Activated CD4-positive, alpha-beta T cell treated with anti-CD3 and anti-CD28 coated beads, Interleukin-2, amount 10 ng/mL, durations not matched to agents 24 days and 14 days (primary cell): ENCODE measurements at regions not wholly inside any gene's neighbourhood (a gene's known extent, or its start where the extent isn't known, plus 50 kb on each side); places are given as distances from the start of the nearest gene placed in this dataset.

ENCODE experiments used
- DNase-seq: peaks from one replicate; pipeline ENCODE4 v3.0.0; 2022
- H3K27ac Mint-ChIP-seq: one replicate; pipeline ENCODE4 v1.8.0; 2022; ENCODE audit warnings: mild to moderate bottlenecking, mixed read lengths
- H3K27me3 Mint-ChIP-seq: one replicate; pipeline ENCODE4 v1.8.0; 2022; ENCODE audit warnings: mixed read lengths
- H3K36me3 Mint-ChIP-seq: one replicate; pipeline ENCODE4 v1.8.0; 2022; ENCODE audit warnings: low read depth, mild to moderate bottlenecking, mixed read lengths
- H3K4me1 Mint-ChIP-seq: one replicate; pipeline ENCODE4 v1.8.0; 2021; ENCODE audit warnings: mixed read lengths
- H3K4me3 Mint-ChIP-seq: one replicate; pipeline ENCODE4 v1.8.0; 2022; ENCODE audit warnings: mild to moderate bottlenecking, moderate library complexity, mixed read lengths
- H3K9me3 Mint-ChIP-seq: one replicate; pipeline ENCODE4 v1.8.0; 2021; ENCODE audit warnings: mixed read lengths
- intact Hi-C: fragments of 100-400 bp; cut with micrococcal nuclease; formaldehyde crosslinking; loops from one replicate; pipeline ENCODE4 v1.15.1; 2023

DNA sequence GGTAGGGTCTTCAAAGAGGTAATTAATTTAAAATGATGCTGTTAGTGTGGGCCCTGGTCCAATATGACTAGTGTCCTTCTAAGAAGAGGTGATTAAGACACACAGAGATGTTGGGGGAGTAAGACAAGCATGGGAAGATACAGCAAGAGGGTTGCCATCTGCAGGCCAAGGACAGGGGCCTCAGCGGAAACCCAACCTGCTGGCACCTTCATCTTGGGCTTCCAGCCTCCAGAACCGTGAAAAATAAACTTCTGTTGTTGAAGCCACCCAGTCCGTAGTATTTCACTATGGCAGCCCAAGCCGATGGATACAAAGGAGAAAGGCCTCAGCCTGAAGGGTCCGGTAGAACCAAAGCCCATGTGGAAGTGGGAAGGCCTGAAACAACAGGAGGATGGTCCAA lies 161.7 kb upstream of the UBE2E1 start:
- Mint-ChIP-seq H3K36me3 (no peaks in the 10 kb centered on the region), H3K4me1 (no peaks in the 10 kb centered on the region), H3K27ac (no peak overlapping the region), H3K27me3 (no peaks in the 10 kb centered on the region), H3K9me3 (peaks cover 6% of the 10 kb centered on the region), H3K4me3 (no peak overlapping the region)
- intact Hi-C loops = no loop called here
- DNase-seq = no peak

DNA sequence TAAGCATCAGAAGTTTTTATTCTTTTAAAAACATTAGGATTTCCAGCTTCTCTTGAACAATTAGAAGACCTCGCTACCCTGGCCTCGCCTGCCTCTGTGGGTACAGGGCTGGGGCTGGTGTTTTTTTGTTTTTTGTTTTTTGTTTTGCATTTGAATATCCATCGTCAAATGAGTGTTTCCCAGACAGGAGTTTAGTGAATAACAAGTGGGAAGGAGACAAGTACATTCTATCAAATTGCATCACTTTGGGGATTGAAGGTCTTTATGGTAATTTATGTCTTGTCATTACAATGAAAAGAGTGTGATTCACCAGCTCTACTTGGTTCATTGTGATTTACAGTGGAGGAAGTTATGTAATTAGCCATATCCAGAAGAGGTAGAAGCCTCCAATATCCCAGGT lies 161.1 kb upstream of the UBE2E1 start:
- no peaks in the 10 kb centered on the region for H3K4me1 Mint-ChIP-seq
- H3K36me3 Mint-ChIP-seq = no peaks in the 10 kb centered on the region
- intact Hi-C loops = no loop called here
- no peak overlapping the region for H3K4me3 Mint-ChIP-seq
- H3K9me3 Mint-ChIP-seq = peaks cover 6% of the 10 kb centered on the region
- H3K27me3 Mint-ChIP-seq = no peaks in the 10 kb centered on the region
- H3K27ac Mint-ChIP-seq = no peak overlapping the region
- DNase-seq = no peak

- peaks cover 6% of the 10 kb centered on the region for H3K9me3 Mint-ChIP-seq
- DNase-seq = no peak
- H3K36me3 Mint-ChIP-seq = no peaks in the 10 kb centered on the region
- H3K4me3 Mint-ChIP-seq = no peak overlapping the region
- no peak overlapping the region for H3K27ac Mint-ChIP-seq
- intact Hi-C loops = no loop called here
- no peaks in the 10 kb centered on the region for H3K27me3 Mint-ChIP-seq
- H3K4me1 Mint-ChIP-seq = no peaks in the 10 kb centered on the region
Observed at GRCh38 chr3:23645533-23646183, 160.1 kb upstream of the UBE2E1 start.

DNA sequence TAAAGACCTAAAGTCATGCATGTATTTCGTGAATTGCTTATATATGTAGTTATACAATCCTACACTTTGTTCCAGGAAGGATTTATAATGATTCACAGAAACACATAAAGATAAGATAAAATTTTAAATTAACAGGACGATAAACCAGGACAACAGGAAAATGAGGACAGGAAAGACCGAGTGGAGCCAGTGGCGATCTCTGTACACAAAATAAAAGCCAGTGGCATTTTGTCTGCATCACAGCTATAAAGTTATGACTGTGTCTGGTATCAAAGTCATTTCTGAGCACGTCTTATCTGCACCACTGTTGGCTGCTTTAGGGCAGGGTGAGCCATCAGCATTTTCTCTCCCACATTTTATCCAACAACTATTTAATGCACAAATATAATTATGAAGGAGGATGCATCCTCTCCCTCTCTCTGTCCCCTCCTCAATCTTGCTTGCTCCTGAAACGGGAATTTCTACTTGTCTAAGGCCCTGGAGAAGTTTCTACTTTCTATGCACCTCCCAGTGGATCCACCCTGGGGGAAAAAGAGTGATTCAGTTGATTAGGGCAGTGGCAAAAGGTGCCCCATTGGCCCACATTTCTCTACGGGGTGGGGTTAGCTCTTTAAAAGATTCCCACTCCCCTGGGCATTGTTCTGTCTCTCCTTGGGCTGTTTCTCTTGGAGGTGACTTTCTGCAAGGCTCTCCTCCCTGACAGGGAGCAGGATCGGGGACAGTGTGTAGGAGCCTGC lies 159.4 kb upstream of the UBE2E1 start:
- DNase-seq = no peak
- no peaks in the 10 kb centered on the region for H3K36me3 Mint-ChIP-seq
- H3K4me1 Mint-ChIP-seq = no peaks in the 10 kb centered on the region
- no peak overlapping the region for H3K27ac Mint-ChIP-seq
- intact Hi-C loops = no loop called here
- H3K9me3 Mint-ChIP-seq = peaks cover 6% of the 10 kb centered on the region
- H3K27me3 Mint-ChIP-seq = no peaks in the 10 kb centered on the region
- H3K4me3 Mint-ChIP-seq = no peak overlapping the region

- peaks cover under 1% of the 10 kb centered on the region for H3K9me3 Mint-ChIP-seq
- H3K4me3 Mint-ChIP-seq = no peak overlapping the region
- DNase-seq = no peak
- no peaks in the 10 kb centered on the region for H3K27me3 Mint-ChIP-seq
- intact Hi-C loops = no loop called here
- H3K27ac Mint-ChIP-seq = no peak overlapping the region
- H3K36me3 Mint-ChIP-seq = no peaks in the 10 kb centered on the region
- no peaks in the 10 kb centered on the region for H3K4me1 Mint-ChIP-seq
Observed at GRCh38 chr3:23647706-23648258, 158.0 kb upstream of the UBE2E1 start.

- Mint-ChIP-seq H3K36me3 (no peaks in the 10 kb centered on the region), H3K27me3 (no peaks in the 10 kb centered on the region), H3K4me1 (peaks cover 1% of the 10 kb centered on the region), H3K9me3 (no peaks in the 10 kb centered on the region), H3K27ac (no peak overlapping the region), H3K4me3 (no peak overlapping the region)
- intact Hi-C loops = no loop called here
- no peak for DNase-seq
Observed at GRCh38 chr3:23648326-23648995, 157.3 kb upstream of the UBE2E1 start.

DNA sequence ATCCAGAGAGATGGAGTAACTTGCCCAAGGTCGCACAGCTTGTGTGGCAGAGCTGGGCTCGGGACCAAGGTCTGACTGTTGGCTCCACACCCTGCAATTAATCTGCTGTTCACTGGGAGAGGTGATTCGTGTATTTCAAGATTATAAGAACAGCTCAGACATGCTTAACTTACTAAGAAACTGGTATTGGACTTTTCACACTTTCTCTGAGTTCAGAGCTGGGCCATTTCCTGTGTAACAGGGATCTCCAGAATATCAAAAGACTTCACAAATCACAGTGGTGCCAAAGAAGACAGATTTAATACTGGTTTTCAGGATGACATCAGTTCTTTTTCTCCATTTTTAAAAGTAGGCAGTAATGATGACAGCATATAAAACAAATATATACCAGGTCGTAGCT lies 156.8 kb upstream of the UBE2E1 start:
- Mint-ChIP-seq H3K9me3 (no peaks in the 10 kb centered on the region), H3K4me3 (no peak overlapping the region), H3K4me1 (peaks cover 6% of the 10 kb centered on the region), H3K27ac (no peak overlapping the region), H3K27me3 (no peaks in the 10 kb centered on the region), H3K36me3 (no peaks in the 10 kb centered on the region)
- no peak for DNase-seq
- intact Hi-C loops = no loop called here

GRCh38 chr3:23649448-23649847 lies 156.3 kb upstream of the UBE2E1 start:
- Mint-ChIP-seq H3K27ac (no peak overlapping the region), H3K27me3 (no peaks in the 10 kb centered on the region), H3K4me1 (peaks cover 6% of the 10 kb centered on the region), H3K4me3 (no peak overlapping the region), H3K36me3 (no peaks in the 10 kb centered on the region), H3K9me3 (no peaks in the 10 kb centered on the region)
- DNase-seq = no peak
- intact Hi-C loops = no loop called here

DNA sequence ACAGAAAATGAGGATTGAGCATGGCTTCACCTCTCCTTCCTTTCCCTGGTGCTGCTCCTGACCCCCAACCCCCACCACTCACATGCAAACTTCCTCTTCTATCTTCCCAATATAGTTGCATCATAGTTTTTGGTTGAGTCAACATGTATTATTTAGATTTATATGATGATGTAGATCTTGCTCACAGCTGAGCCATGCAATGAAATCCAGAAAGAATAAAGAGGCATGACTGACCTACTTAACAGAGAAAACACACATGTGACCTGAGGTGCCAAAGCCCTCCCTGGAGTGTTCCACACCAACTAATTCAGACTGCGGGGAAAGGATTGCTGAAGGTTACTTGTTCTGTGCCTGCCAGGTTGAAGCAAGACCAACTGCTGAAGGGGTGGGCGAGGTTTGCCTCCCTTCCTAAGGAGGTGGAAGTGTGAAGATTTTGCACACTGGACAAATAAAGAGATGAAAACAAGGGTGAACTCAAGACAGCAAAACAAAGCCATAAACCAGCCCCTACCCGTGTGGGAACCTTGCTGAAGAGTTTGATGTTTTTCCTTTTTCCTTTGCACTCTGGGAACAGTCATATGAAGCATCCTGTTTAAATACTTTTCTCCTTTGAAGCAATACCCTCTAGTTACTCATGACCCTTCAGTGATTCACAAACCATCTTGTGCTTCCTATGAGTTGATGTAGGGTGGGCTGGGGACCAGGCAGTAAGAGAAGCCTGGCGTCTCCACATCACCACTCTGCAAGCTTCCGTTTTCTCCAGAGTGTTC lies 155.2 kb upstream of the UBE2E1 start:
- intact Hi-C loops = no loop called here
- no peak overlapping the region for H3K4me3 Mint-ChIP-seq
- peaks cover 8% of the 10 kb centered on the region for H3K4me1 Mint-ChIP-seq
- no peaks in the 10 kb centered on the region for H3K9me3 Mint-ChIP-seq
- H3K27me3 Mint-ChIP-seq = no peaks in the 10 kb centered on the region
- H3K36me3 Mint-ChIP-seq = no peaks in the 10 kb centered on the region
- no peak overlapping the region for H3K27ac Mint-ChIP-seq
- no peak for DNase-seq

DNA sequence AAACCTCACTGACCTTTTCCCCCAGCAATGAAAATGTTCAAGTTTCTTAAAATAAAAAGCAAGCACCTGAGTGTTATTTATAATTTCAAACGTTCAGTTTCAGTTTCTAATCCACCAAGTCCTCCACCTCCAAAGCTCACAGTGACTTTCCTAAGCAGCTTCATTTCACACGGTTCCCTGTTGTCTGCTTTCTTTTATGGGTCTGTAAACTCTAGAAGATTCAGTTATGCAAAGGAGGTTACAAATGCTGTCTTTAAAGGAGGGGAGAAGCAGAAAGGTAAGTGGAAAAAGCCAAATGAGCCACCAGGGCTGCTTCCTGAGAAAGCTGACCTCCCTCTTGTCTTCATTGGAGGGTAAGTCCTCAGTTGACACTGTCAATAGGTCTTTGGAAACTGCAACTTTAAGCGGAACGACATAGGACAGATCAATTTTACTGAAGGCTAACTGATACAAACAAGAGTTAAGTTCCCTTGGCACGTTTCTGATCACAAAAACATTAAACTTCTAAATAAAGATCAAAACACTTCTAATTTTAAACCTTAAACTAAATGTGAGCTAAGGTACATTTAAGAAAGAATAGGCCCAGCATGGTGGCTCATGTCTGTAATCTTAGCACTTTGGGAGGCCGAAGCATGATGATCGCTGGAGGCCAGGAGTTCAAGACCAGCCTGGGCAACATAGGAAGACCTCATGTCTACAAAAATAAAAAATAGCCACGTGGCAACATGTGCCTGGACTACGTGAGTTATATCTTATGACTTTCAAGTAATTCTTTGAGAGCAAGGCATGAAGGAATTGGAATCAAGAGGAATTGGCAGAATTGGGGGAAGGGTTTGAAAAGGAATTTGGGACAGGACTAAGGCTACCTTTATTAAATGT lies 151.9 kb upstream of the UBE2E1 start:
- Mint-ChIP-seq H3K27ac (no peak overlapping the region), H3K27me3 (no peaks in the 10 kb centered on the region), H3K36me3 (no peaks in the 10 kb centered on the region), H3K9me3 (peaks cover 4% of the 10 kb centered on the region), H3K4me3 (no peak overlapping the region), H3K4me1 (peaks cover 8% of the 10 kb centered on the region)
- intact Hi-C loops = no loop called here
- no peak for DNase-seq

DNA sequence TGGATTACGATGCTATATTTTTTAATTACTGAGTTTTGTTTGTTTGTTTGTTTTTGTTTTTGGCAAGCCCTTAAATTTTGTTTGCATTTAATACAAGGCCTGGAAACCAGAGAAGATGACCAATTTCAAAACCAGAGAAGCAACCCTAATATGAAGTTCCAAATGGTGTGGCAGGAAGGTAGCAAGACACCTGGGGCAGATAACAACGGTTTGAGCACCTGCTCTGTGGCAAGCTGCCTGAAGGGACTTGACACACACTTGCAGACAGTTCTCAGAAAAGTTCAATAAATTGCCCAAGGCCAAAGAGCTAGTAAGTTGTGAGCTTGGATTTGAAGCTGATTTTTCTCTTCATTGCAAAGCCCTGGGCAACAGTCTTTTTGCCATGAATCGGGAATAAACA lies 151.2 kb upstream of the UBE2E1 start:
- no peak overlapping the region for H3K27ac Mint-ChIP-seq
- peaks cover 4% of the 10 kb centered on the region for H3K9me3 Mint-ChIP-seq
- DNase-seq = no peak
- no peak overlapping the region for H3K4me3 Mint-ChIP-seq
- no peaks in the 10 kb centered on the region for H3K27me3 Mint-ChIP-seq
- peaks cover 8% of the 10 kb centered on the region for H3K4me1 Mint-ChIP-seq
- no peaks in the 10 kb centered on the region for H3K36me3 Mint-ChIP-seq
- intact Hi-C loops = no loop called here

GRCh38 chr3:23655749-23656148 lies 150.0 kb upstream of the UBE2E1 start:
- Mint-ChIP-seq H3K4me3 (no peak overlapping the region), H3K36me3 (no peaks in the 10 kb centered on the region), H3K27me3 (no peaks in the 10 kb centered on the region), H3K27ac (no peak overlapping the region), H3K9me3 (peaks cover 4% of the 10 kb centered on the region), H3K4me1 (peaks cover 8% of the 10 kb centered on the region)
- DNase-seq = no peak
- intact Hi-C loops = no loop called here

DNA sequence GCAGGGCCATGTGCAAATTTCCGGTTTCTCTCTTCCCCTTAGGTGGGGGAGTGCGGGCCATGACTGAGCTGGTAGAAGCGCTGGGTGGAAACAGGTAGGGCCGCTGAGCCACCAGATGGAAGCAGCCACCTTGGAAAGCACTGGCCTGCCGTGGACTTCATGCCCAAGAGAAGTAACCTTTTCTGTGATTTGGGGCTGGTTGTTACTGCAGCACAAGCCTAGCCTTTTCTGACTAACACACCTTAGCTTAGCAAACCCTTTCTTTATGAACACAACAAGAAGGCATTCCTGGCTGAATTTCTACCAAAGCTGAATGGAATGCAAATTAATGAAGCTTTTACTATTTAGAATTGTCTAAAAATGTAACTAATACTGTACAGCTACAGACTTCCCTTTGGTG lies 149.6 kb upstream of the UBE2E1 start:
- H3K4me1 Mint-ChIP-seq = peaks cover 8% of the 10 kb centered on the region
- no peaks in the 10 kb centered on the region for H3K36me3 Mint-ChIP-seq
- intact Hi-C loops = no loop called here
- DNase-seq = no peak
- H3K9me3 Mint-ChIP-seq = peaks cover 4% of the 10 kb centered on the region
- H3K4me3 Mint-ChIP-seq = no peak overlapping the region
- H3K27ac Mint-ChIP-seq = no peak overlapping the region
- H3K27me3 Mint-ChIP-seq = peaks cover 2% of the 10 kb centered on the region
